Body of pancreas (tissue), 4 donors: ENCODE measurements at regions not wholly inside any gene's neighbourhood (a gene's known extent, or its start where the extent isn't known, plus 50 kb on each side); places are given as distances from the start of the nearest gene placed in this dataset.

Experiments used
- POLR2A ChIP-seq, 3 donors: fragments of 450-650 bp; IDR thresholded peaks; one replicate each; pipeline ENCODE4 v1.6.1; 2016; ENCODE audit warnings: antibody characterized with exemption in 3 of 3, mild to moderate bottlenecking in 2 of 3
- TF ChIP-seq, protein P1 (sequence below), 7 experiments: fragments of 450-650 bp in 4 of 7; fragments of 200-600 bp in 3 of 7; sonication (generic) in 3 of 7; IDR thresholded peaks; one replicate each; pipeline ENCODE4 v1.5.1; 2016 to 2019; ENCODE audit warnings: antibody characterized with exemption in 7 of 7

- TF ChIP-seq, protein P1, sequence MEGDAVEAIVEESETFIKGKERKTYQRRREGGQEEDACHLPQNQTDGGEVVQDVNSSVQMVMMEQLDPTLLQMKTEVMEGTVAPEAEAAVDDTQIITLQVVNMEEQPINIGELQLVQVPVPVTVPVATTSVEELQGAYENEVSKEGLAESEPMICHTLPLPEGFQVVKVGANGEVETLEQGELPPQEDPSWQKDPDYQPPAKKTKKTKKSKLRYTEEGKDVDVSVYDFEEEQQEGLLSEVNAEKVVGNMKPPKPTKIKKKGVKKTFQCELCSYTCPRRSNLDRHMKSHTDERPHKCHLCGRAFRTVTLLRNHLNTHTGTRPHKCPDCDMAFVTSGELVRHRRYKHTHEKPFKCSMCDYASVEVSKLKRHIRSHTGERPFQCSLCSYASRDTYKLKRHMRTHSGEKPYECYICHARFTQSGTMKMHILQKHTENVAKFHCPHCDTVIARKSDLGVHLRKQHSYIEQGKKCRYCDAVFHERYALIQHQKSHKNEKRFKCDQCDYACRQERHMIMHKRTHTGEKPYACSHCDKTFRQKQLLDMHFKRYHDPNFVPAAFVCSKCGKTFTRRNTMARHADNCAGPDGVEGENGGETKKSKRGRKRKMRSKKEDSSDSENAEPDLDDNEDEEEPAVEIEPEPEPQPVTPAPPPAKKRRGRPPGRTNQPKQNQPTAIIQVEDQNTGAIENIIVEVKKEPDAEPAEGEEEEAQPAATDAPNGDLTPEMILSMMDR (IDR thresholded peaks at IDR 0.05): no peak
- no peak for TF ChIP-seq POLR2A (IDR thresholded peaks at IDR 0.05)
These were observed 312.5 kb upstream of the SEMA6A start for GRCh38 chr5:116887104-116887503.
